GM23338 (cell line): ENCODE measurements at regions not wholly inside any gene's neighbourhood (a gene's known extent, or its start where the extent isn't known, plus 50 kb on each side); places are given as distances from the start of the nearest gene placed in this dataset.

Experiments used
- ATAC-seq: fragments of 200-7000 bp; cut with Tn5 transposase; 3 replicates; pipeline ENCODE4 v1.9.1; 2020
- DNase-seq: peaks from one replicate; pipeline ENCODE4 v3.0.0-alpha.2; 2015; ENCODE audit warnings: low spot score
- H2AFZ ChIP-seq: fragments of 200-600 bp; sonication (generic); 2 replicates; pipeline ENCODE4 v1.8.0; 2016; ENCODE audit warnings: antibody characterized with exemption, mild to moderate bottlenecking, moderate library complexity
- H3F3A ChIP-seq: fragments of 200-600 bp; sonication (generic); replicated peaks from 2 replicates; pipeline ENCODE4 v1.8.0; 2017; ENCODE audit warnings: antibody characterized with exemption, mixed run types, low read depth
- H3K27ac ChIP-seq: fragments of 200-600 bp; sonication (generic); 2 replicates; pipeline ENCODE4 v1.6.1; 2016; ENCODE audit warnings: low read depth
- H3K27me3 ChIP-seq: fragments of 200-600 bp; sonication (generic); 2 replicates; pipeline ENCODE4 v1.8.0; 2016; ENCODE audit warnings: mild to moderate bottlenecking, mixed run types, moderate library complexity; ENCODE audit not compliant: insufficient read depth
- H3K36me3 ChIP-seq: fragments of 200-600 bp; sonication (generic); 2 replicates; pipeline ENCODE4 v1.8.0; 2016; ENCODE audit warnings: mild to moderate bottlenecking; ENCODE audit not compliant: insufficient read depth
- H3K4me1 ChIP-seq: fragments of 200-600 bp; sonication (generic); 2 replicates; pipeline ENCODE4 v1.8.0; 2016; ENCODE audit warnings: mild to moderate bottlenecking, moderate library complexity; ENCODE audit not compliant: insufficient read depth
- H3K4me2 ChIP-seq: fragments of 200-600 bp; sonication (generic); 2 replicates; pipeline ENCODE4 v1.7.1; 2017; ENCODE audit warnings: mixed run types
- H3K4me3 ChIP-seq: fragments of 200-600 bp; sonication (generic); 2 replicates; pipeline ENCODE4 v1.6.1; 2016; ENCODE audit warnings: mixed run types
- H3K79me2 ChIP-seq: fragments of 200-600 bp; sonication (generic); replicated peaks from 2 replicates; pipeline ENCODE4 v1.8.0; 2017; ENCODE audit warnings: mild to moderate bottlenecking; ENCODE audit not compliant: insufficient read depth
- H3K9me2 ChIP-seq: fragments of 200-600 bp; sonication (generic); 2 replicates; pipeline ENCODE4 v1.8.0; 2017; ENCODE audit not compliant: insufficient read depth
- H4K20me1 ChIP-seq: fragments of 200-600 bp; sonication (generic); replicated peaks from 2 replicates; pipeline ENCODE4 v1.8.0; 2017; ENCODE audit warnings: mild to moderate bottlenecking; ENCODE audit not compliant: insufficient read depth
- H3K27ac Mint-ChIP-seq: 2 replicates; pipeline ENCODE4 v1.8.0; 2020; ENCODE audit warnings: inconsistent platforms, mild to moderate bottlenecking, moderate library complexity, mixed read lengths
- H3K27me3 Mint-ChIP-seq: 3 replicates; pipeline ENCODE4 v1.8.0; 2022; ENCODE audit warnings: low read depth, mild to moderate bottlenecking, moderate library complexity, mixed read lengths, inconsistent platforms; ENCODE audit not compliant: insufficient read depth, poor library complexity
- H3K36me3 Mint-ChIP-seq: 3 replicates; pipeline ENCODE4 v1.8.0; 2021; ENCODE audit warnings: low read depth, mild to moderate bottlenecking, inconsistent platforms, moderate library complexity, mixed read lengths
- H3K4me1 Mint-ChIP-seq: 3 replicates; pipeline ENCODE4 v1.8.0; 2020; ENCODE audit warnings: mild to moderate bottlenecking, inconsistent platforms, mixed read lengths
- H3K4me3 Mint-ChIP-seq: 3 replicates; pipeline ENCODE4 v1.8.0; 2021; ENCODE audit warnings: moderate library complexity, mild to moderate bottlenecking, inconsistent platforms, mixed read lengths
- H3K9me3 Mint-ChIP-seq: 3 replicates; pipeline ENCODE4 v1.8.0; 2020; ENCODE audit warnings: moderate library complexity, mild to moderate bottlenecking, inconsistent platforms, mixed read lengths
- CREB1 ChIP-seq: fragments of 250-450 bp; sonication (Bioruptor Pico); IDR thresholded peaks from 2 replicates; pipeline ENCODE4 v1.5.0; 2020; ENCODE audit warnings: low read depth, mild to moderate bottlenecking, moderate library complexity
- CTCF ChIP-seq, 2 experiments: fragments of 200-600 bp in 1 of 2; sonication (generic) in 1 of 2; conservative IDR thresholded peaks; 2 replicates each; pipeline versions ENCODE4 v1.5.1 to v1.6.1; 2016 to 2017; ENCODE audit warnings: antibody characterized with exemption in 2 of 2, low read depth in 2 of 2, mild to moderate bottlenecking in 2 of 2, moderate library complexity in 1 of 2
- ETS1 ChIP-seq: IDR thresholded peaks from 2 replicates; pipeline ENCODE4 v1.6.1; 2016; ENCODE audit warnings: antibody characterized with exemption
- EZH2 ChIP-seq: fragments of 200-600 bp; sonication (generic); IDR thresholded peaks from one replicate; pipeline ENCODE4 v1.8.0; 2017; ENCODE audit warnings: antibody characterized with exemption, mild to moderate bottlenecking, low read depth; ENCODE audit not compliant: unreplicated experiment
- EZH2phosphoT487 ChIP-seq: fragments of 200-600 bp; sonication (generic); IDR thresholded peaks from one replicate; pipeline ENCODE4 v1.8.1; 2018; ENCODE audit warnings: antibody characterized with exemption; ENCODE audit not compliant: unreplicated experiment
- JUNB ChIP-seq: IDR thresholded peaks from one replicate; pipeline ENCODE4 v1.6.1; 2016; ENCODE audit warnings: antibody characterized with exemption; ENCODE audit not compliant: unreplicated experiment
- NANOG ChIP-seq: IDR thresholded peaks from 2 replicates; pipeline ENCODE4 v1.6.1; 2016; ENCODE audit warnings: antibody characterized with exemption, borderline replicate concordance
- POLR2AphosphoS5 ChIP-seq: IDR thresholded peaks from 2 replicates; pipeline ENCODE4 v1.6.1; 2016; ENCODE audit warnings: antibody characterized with exemption, low read depth
- STAT1 ChIP-seq: IDR thresholded peaks from one replicate; pipeline ENCODE4 v1.6.1; 2016; ENCODE audit warnings: antibody characterized with exemption; ENCODE audit not compliant: unreplicated experiment
- ZNF114 ChIP-seq: fragments of 250-450 bp; sonication (Bioruptor Pico); IDR thresholded peaks from 2 replicates; pipeline ENCODE4 v1.5.0; 2020; ENCODE audit warnings: mild to moderate bottlenecking, moderate library complexity
- ZNF331 ChIP-seq: fragments of 250-450 bp; sonication (Bioruptor Pico); IDR thresholded peaks from 2 replicates; pipeline ENCODE4 v1.5.0; 2020; ENCODE audit warnings: low read depth, mild to moderate bottlenecking, moderate library complexity
- ZNF462 ChIP-seq: fragments of 250-450 bp; sonication (Bioruptor Pico); IDR thresholded peaks from 2 replicates; pipeline ENCODE4 v1.5.0; 2020; ENCODE audit warnings: mild to moderate bottlenecking, moderate library complexity

- TF ChIP-seq ZNF462 (CRISPR knock-in tag) (no peak), STAT1 (no peak), EZH2phosphoT487 (no peak), NANOG (no peak), ETS1 (no peak), CREB1 (CRISPR knock-in tag) (no peak), POLR2AphosphoS5 (no peak)
Measured at GRCh38 chr4:125497861-125498260, 183.1 kb downstream of the FAT4 start (continued).

DNA sequence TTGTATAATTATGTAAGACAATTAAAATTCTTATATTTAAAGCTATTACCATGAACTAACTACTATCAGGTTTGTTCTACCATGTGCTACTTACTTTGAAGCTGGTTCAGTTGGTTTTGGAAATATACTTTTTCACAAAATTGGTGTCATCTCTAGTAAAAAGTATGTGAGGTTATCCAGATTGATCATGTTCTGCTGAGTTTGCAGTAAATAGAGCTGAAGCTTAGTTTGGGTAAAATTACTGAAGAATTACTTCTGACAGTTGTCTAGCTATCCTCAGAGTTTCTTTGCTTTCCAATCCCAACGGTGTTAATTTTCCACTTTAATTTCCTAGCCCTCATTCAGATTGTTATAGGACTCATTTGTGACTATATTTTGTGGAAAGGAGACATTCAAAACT lies 184.2 kb downstream of the FAT4 start:
- no peaks in the 10 kb centered on the region for H3K36me3 Mint-ChIP-seq
- H3K27ac Mint-ChIP-seq = no peak overlapping the region
- Histone ChIP-seq H3K79me2 (no peaks in the 10 kb centered on the region), H3F3A (no peaks in the 10 kb centered on the region), H3K4me1 (peaks cover 13% of the 10 kb centered on the region), H4K20me1 (no peaks in the 10 kb centered on the region), H2AFZ (no peak overlapping the region), H3K27me3 (no peaks in the 10 kb centered on the region), H3K4me2 (no peak overlapping the region), H3K9me2 (0 out of 2 replicates have a peak, but pooled peaks cover 7% of the 10 kb centered on the region), H3K4me3 (no peak overlapping the region), H3K36me3 (no peaks in the 10 kb centered on the region), H3K27ac (no peak overlapping the region)
- H3K9me3 Mint-ChIP-seq = no peaks in the 10 kb centered on the region
- no peaks in the 10 kb centered on the region for H3K27me3 Mint-ChIP-seq
- no peak for DNase-seq
- H3K4me3 Mint-ChIP-seq = no peak overlapping the region
- no peak for ATAC-seq
- H3K4me1 Mint-ChIP-seq = peaks cover 7% of the 10 kb centered on the region
- no peak for TF ChIP-seq JUNB
- TF ChIP-seq ZNF114 = no peak
- no peak for TF ChIP-seq CTCF (conservative IDR thresholded peaks at IDR 0.05; ENCODE audit: low read depth in 2 of 2)
- TF ChIP-seq EZH2phosphoT487 = no peak
- TF ChIP-seq ZNF331 = no peak
- TF ChIP-seq CREB1 (CRISPR knock-in tag) = no peak
- no peak for TF ChIP-seq POLR2AphosphoS5
- TF ChIP-seq STAT1 = no peak
- TF ChIP-seq EZH2 = no peak
- TF ChIP-seq NANOG = no peak
